ENCODE measurements at regions not wholly inside any gene's neighbourhood (a gene's known extent, or its start where the extent isn't known, plus 50 kb on each side); places are given as distances from the start of the nearest gene placed in this dataset.

DNA sequence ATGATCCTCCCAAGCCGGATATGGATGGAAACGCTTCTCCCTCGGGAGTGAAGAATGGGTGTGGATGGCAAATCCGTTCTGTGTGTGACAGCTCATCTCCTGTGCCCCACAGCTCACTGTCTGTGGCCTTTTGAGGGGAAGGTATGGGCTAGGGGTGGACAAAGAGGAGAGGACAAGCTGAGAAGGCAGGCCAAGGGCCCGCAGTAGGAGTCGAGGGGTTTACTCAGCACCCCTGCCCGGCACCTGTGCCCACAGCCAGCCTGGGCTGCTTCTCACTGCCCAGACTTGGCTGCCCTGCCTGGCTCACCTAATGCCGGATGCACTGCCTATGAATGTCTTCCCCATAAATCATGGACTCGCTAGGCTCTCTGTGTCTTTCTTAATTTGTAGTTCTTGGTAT is 503.8 kb downstream of the TCERG1L start:
- TF ChIP-seq, protein P1, sequence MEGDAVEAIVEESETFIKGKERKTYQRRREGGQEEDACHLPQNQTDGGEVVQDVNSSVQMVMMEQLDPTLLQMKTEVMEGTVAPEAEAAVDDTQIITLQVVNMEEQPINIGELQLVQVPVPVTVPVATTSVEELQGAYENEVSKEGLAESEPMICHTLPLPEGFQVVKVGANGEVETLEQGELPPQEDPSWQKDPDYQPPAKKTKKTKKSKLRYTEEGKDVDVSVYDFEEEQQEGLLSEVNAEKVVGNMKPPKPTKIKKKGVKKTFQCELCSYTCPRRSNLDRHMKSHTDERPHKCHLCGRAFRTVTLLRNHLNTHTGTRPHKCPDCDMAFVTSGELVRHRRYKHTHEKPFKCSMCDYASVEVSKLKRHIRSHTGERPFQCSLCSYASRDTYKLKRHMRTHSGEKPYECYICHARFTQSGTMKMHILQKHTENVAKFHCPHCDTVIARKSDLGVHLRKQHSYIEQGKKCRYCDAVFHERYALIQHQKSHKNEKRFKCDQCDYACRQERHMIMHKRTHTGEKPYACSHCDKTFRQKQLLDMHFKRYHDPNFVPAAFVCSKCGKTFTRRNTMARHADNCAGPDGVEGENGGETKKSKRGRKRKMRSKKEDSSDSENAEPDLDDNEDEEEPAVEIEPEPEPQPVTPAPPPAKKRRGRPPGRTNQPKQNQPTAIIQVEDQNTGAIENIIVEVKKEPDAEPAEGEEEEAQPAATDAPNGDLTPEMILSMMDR (IDR thresholded peaks at IDR 0.05; ENCODE audit: low read depth, low read length): no peak
- H3K4me3 ChIP-seq (ENCODE audit: low read depth, low read length): no peak overlapping the region
- in situ Hi-C loops (cut with HindIII; ENCODE audit: low sequenced_read_pairs): no loop called here
- no peak for DNase-seq (ENCODE audit: low read depth, low spot score)

DNA sequence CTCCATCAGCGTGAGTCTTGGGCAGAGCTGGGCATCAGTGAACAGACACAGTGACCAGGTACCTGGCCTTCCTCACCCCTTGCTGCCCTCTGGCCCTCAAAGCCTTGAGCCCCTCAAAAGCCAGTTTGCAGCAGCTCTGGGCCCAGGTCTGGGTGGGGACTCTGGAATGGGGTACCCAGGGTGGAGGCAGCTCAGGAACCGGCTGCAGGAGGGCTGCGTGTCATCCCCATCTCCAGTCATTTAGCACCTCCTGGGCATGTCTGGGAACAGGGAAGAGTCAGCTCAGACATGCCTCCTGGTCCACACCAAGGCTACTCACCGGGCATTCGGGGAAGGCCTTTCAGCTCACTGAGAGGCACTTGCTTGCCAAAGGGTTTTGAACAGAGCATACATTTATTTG is 503.3 kb downstream of the TCERG1L start:
- H3K4me3 ChIP-seq (ENCODE audit: low read depth, low read length): no peak overlapping the region
- no peak for DNase-seq (ENCODE audit: low read depth, low spot score)
- TF ChIP-seq, protein P1 (IDR thresholded peaks at IDR 0.05; ENCODE audit: low read depth, low read length): no peak
- in situ Hi-C loops (cut with HindIII; ENCODE audit: low sequenced_read_pairs): no loop called here

DNA sequence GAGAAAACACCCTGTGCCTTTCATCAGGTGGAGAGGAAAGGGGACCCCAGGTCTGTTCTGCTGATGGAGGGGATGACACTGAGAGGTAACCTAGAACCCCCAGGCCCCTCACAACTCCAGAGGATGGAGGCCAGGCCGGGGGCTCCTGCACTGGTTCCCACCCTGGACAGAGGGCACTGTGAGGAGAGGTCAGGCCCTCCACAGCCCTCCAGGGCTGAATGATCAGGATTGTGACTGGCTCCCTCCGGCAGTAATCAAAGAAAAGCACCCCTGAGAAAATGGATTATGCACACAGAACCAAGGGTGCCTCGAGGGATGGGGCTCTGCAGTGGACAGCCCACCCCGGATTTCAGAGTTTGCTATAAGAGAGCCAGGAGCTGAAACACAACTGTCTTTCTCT is 502.8 kb downstream of the TCERG1L start:
- TF ChIP-seq, protein P1 (IDR thresholded peaks at IDR 0.05; ENCODE audit: low read depth, low read length): no peak
- in situ Hi-C loops (cut with HindIII; ENCODE audit: low sequenced_read_pairs): no loop called here
- DNase-seq (ENCODE audit: low read depth, low spot score): no peak

DNA sequence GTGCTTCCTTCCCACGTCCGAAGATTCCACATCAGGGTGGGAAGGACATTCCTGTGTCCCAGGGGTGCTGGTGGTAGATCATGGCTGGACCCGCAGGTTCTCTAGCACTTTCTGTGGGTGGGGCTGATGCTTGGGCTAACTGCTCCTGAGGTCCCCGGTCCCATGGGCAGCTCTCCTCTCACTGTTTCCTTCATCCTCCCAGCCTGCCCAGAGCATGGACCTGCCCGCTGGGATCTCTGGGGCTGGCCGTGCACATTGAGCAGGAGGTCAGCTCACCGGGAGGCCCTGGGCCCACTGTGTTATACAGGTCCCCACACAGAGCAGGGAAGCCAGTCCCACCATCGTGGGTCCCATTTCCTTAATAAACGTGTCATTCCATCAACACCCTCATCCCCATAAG is 502.3 kb downstream of the TCERG1L start:
- TF ChIP-seq, protein P1 (IDR thresholded peaks at IDR 0.05; ENCODE audit: low read depth, low read length): no peak

More for the DNA sequence above, 502.8 kb downstream of the TCERG1L start:
- no peak overlapping the region for H3K4me3 ChIP-seq (ENCODE audit: low read depth, low read length)

DNA sequence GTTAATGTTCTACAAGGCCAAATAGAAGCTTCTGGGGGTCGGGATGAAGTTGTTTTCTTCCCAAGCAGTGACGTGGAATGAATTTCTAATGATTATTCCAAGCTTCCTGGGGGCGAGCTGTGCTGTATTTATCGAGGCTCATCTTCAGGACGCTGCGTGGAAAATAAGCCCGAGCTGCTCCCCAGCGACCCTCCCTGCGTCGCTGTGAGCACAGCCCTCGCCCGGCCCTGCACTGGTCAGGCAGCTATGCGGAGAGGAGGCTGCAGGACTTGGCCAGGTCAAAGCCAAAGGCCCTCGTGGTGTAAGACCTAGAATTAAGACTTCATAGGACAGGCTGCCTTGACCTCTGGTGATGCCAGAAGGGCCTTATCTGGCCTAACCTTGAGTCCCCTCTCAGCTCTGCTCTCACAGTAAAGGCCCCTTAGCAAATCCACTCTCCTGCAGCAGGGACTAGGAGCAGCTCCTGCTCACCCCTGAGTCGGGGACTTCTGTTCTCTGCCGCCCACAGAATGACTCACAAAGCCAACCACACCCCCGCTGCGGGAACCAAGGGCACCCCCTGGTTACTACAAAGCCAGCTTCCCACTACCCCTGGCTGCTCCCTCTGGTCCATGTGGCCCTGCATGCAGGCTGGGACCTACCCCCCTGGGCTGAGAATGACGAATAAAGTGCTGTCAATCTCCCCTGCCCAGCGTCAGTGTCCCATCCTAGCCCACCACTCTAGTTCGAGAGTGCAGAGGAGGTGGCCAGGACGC is 501.6 kb downstream of the TCERG1L start:
- no peak overlapping the region for H3K4me3 ChIP-seq (ENCODE audit: low read depth, low read length)
- TF ChIP-seq, protein P1 (IDR thresholded peaks at IDR 0.05; ENCODE audit: low read depth, low read length): no peak
- in situ Hi-C loops (cut with HindIII; ENCODE audit: low sequenced_read_pairs): no loop called here
- no peak for DNase-seq (ENCODE audit: low read depth, low spot score)

More for the DNA sequence above, 502.3 kb downstream of the TCERG1L start:
- DNase-seq (ENCODE audit: low read depth, low spot score): no peak
- H3K4me3 ChIP-seq (ENCODE audit: low read depth, low read length): no peak overlapping the region
- in situ Hi-C loops (cut with HindIII; ENCODE audit: low sequenced_read_pairs): no loop called here

DNA sequence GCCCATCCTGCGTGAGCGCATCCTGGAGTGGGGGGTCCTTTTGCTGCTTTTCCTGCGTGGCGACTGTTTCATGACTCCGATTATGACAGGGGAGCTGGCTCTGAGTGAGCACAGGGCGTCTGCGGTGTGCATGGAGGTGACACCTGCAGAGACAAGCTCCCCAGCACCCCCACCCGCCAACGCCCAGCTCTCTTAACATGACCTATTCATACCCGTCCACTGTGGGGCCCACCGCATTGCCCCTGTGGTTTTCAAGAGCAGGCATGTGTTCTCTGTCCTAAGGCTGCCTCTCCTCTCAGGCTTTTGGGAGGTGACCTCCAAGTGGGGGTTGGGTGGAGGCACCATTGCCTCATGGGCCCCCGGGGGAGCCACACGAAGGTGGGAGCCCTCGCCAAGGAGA is 500.7 kb downstream of the TCERG1L start:
- TF ChIP-seq, protein P1 (IDR thresholded peaks at IDR 0.05; ENCODE audit: low read depth, low read length): no peak
- H3K4me3 ChIP-seq (ENCODE audit: low read depth, low read length): no peak overlapping the region
- DNase-seq (ENCODE audit: low read depth, low spot score): no peak
- in situ Hi-C loops (cut with HindIII; ENCODE audit: low sequenced_read_pairs): no loop called here
